HCT116 (cell line): ENCODE measurements at regions not wholly inside any gene's neighbourhood (a gene's known extent, or its start where the extent isn't known, plus 50 kb on each side); places are given as distances from the start of the nearest gene placed in this dataset.

Experiments
- ATAC-seq: fragments of 200-7000 bp; cut with Tn5 transposase; 2 replicates; pipeline ENCODE4 v1.9.1; 2020; ENCODE audit warnings: mild to moderate bottlenecking, moderate library complexity
- BruUV-seq: library from RNA; stranded (reverse); fragments of 400-500 nt; replicated peaks from 2 replicates; lab custom pipeline; 2021; lab: Mats Ljungman, UMichigan
- CTCF ChIA-PET: fragments of 300-600 bp; sonication (Branson Sonifier 250); formaldehyde crosslinking; loops from one replicate; lab custom pipeline; 2021; ENCODE audit warnings: antibody characterized with exemption; lab: Charles Lee
- POLR2A ChIA-PET: fragments of 300-600, 350-600 bp; sonication (Branson Sonifier 250); formaldehyde crosslinking; loops from one replicate; lab custom pipeline; 2021; ENCODE audit warnings: antibody characterized with exemption; lab: Charles Lee
- RAD21 ChIA-PET, 2 experiments: fragments of 300-600 bp; sonication (Branson Sonifier 250); formaldehyde crosslinking; loops; one replicate each; lab custom pipeline; 2023; ENCODE audit warnings: low total read pairs in 2 of 2; ENCODE audit not compliant: uncharacterized antibody in 2 of 2, unreplicated experiment in 2 of 2, low non-redundant PET in 1 of 2; lab: Charles Lee
- DNase-seq: peaks from one replicate; pipeline ENCODE4 v3.0.0-alpha.2; 2010; ENCODE audit warnings: low read depth, low spot score
- H2AFZ ChIP-seq: fragments of 200-600 bp; shearing (Covaris generic), sonication (generic); 2 replicates; pipeline ENCODE4 v1.6.1; 2017; ENCODE audit warnings: low read depth, mixed run types, mixed read lengths, antibody characterized with exemption, low read length; ENCODE audit not compliant: poor library complexity, severe bottlenecking
- H3K27ac ChIP-seq: 2 replicates; pipeline ENCODE4 v1.5.1; 2012; ENCODE audit warnings: low read depth, low read length
- H3K27me3 ChIP-seq: fragments of 200-600 bp; sonication (generic); 2 replicates; pipeline ENCODE4 v1.6.1; 2016; ENCODE audit warnings: mixed run types, low read length, mixed read lengths; ENCODE audit not compliant: insufficient read depth
- H3K36me3 ChIP-seq, 2 experiments: fragments of 200-500 bp in 1 of 2; fragments of 200-600 bp in 1 of 2; sonication (Bioruptor generic) in 1 of 2; sonication (generic) in 1 of 2; 2 replicates each; pipeline versions ENCODE4 v1.5.1 to v1.6.1; 2014 to 2016; ENCODE audit warnings: low read length in 2 of 2, inconsistent platforms in 1 of 2, mixed read lengths in 1 of 2, mixed run types in 1 of 2; ENCODE audit not compliant: insufficient read depth in 2 of 2, control insufficient read depth in 1 of 2
- H3K4me1 ChIP-seq, 2 experiments: fragments of 200-600 bp in 1 of 2; sonication (generic) in 1 of 2; 2 replicates each; pipeline versions ENCODE4 v1.5.1 to v1.6.1; 2012 to 2017; ENCODE audit warnings: low read length in 2 of 2, inconsistent platforms in 1 of 2, mild to moderate bottlenecking in 1 of 2, mixed read lengths in 1 of 2, mixed run types in 1 of 2, moderate library complexity in 1 of 2; ENCODE audit not compliant: insufficient read depth in 2 of 2, control insufficient read depth in 1 of 2
- H3K4me2 ChIP-seq: fragments of 200-600 bp; sonication (generic); 2 replicates; pipeline ENCODE4 v1.6.1; 2017; ENCODE audit warnings: mixed run types, low read length, mixed read lengths
- H3K4me3 ChIP-seq, 2 experiments: fragments of 200-600 bp in 1 of 2; sonication (generic) in 1 of 2; replicated peaks in 1 of 2; 2 replicates each; pipeline ENCODE4 v1.5.1; 2011 to 2016; ENCODE audit warnings: low read length in 2 of 2, control low read depth in 1 of 2, low read depth in 1 of 2, mild to moderate bottlenecking in 1 of 2, mixed read lengths in 1 of 2, mixed run types in 1 of 2
- H3K79me2 ChIP-seq: fragments of 200-600 bp; sonication (generic); 2 replicates; pipeline ENCODE4 v1.6.1; 2017; ENCODE audit warnings: mild to moderate bottlenecking, mixed run types, low read length, moderate library complexity, mixed read lengths; ENCODE audit not compliant: insufficient read depth
- H3K9ac ChIP-seq: fragments of 200-600 bp; sonication (generic); 2 replicates; pipeline ENCODE4 v1.6.1; 2016; ENCODE audit warnings: low read length, mixed read lengths
- H3K9me2 ChIP-seq: fragments of 200-600 bp; sonication (generic), shearing (Covaris generic); 2 replicates; pipeline ENCODE4 v1.6.1; 2017; ENCODE audit warnings: mixed run types, mild to moderate bottlenecking, moderate library complexity; ENCODE audit not compliant: insufficient read depth
- H3K9me3 ChIP-seq, 2 experiments: fragments of 200-500 bp in 1 of 2; fragments of 200-600 bp in 1 of 2; sonication (Bioruptor generic) in 1 of 2; sonication (generic) in 1 of 2; 2 replicates each; pipeline ENCODE4 v1.6.1; 2014 to 2017; ENCODE audit warnings: low read length in 2 of 2, mixed read lengths in 2 of 2, inconsistent platforms in 1 of 2, low read depth in 1 of 2, mild to moderate bottlenecking in 1 of 2, mixed run types in 1 of 2, moderate library complexity in 1 of 2; ENCODE audit not compliant: control insufficient read depth in 1 of 2, insufficient read depth in 1 of 2
- H4K20me1 ChIP-seq: fragments of 200-600 bp; sonication (generic), shearing (Covaris generic); 2 replicates; pipeline ENCODE4 v1.6.1; 2017; ENCODE audit warnings: mixed run types, mild to moderate bottlenecking, moderate library complexity; ENCODE audit not compliant: insufficient read depth
- ATF3 ChIP-seq: IDR thresholded peaks from 2 replicates; pipeline ENCODE4 v1.6.1; 2012
- CBX3 ChIP-seq: IDR thresholded peaks from 2 replicates; pipeline ENCODE4 v1.6.1; 2012; ENCODE audit warnings: low read depth
- CEBPB ChIP-seq: IDR thresholded peaks from 2 replicates; pipeline ENCODE4 v1.6.1; 2012; ENCODE audit warnings: low read depth
- EGR1 ChIP-seq: IDR thresholded peaks from 2 replicates; pipeline ENCODE4 v1.6.1; 2012; ENCODE audit warnings: low read depth
- ELF1 ChIP-seq: IDR thresholded peaks from 2 replicates; pipeline ENCODE4 v1.6.1; 2012; ENCODE audit warnings: low read depth, borderline replicate concordance
- EZH2phosphoT487 ChIP-seq: fragments of 200-600 bp; IDR thresholded peaks from 2 replicates; pipeline ENCODE4 v1.6.1; 2018; ENCODE audit warnings: antibody characterized with exemption, borderline replicate concordance
- POLR2A ChIP-seq: IDR thresholded peaks from 2 replicates; pipeline ENCODE4 v1.7.0; 2011; ENCODE audit warnings: borderline replicate concordance; ENCODE audit not compliant: insufficient read depth, insufficient read length; ENCODE audit errors: extremely low read depth
- POLR2AphosphoS5 ChIP-seq: IDR thresholded peaks from 2 replicates; pipeline ENCODE4 v1.6.1; 2011; ENCODE audit warnings: mild to moderate bottlenecking, low read depth, low read length, moderate library complexity
- RAD21 ChIP-seq: IDR thresholded peaks from 2 replicates; pipeline ENCODE4 v1.6.1; 2012; ENCODE audit warnings: low read depth, mild to moderate bottlenecking
- SIN3A ChIP-seq: IDR thresholded peaks from 2 replicates; pipeline ENCODE4 v1.6.1; 2012; ENCODE audit warnings: low read depth
- SP1 ChIP-seq: IDR thresholded peaks from 2 replicates; pipeline ENCODE4 v1.6.1; 2012; ENCODE audit warnings: low read depth
- SRF ChIP-seq: IDR thresholded peaks from 2 replicates; pipeline ENCODE4 v1.6.1; 2012; ENCODE audit warnings: low read depth
- YY1 ChIP-seq: IDR thresholded peaks from 2 replicates; pipeline ENCODE4 v1.6.1; 2011; ENCODE audit warnings: low read length, low read depth, moderate library complexity, mild to moderate bottlenecking; ENCODE audit not compliant: insufficient replicate concordance; ENCODE audit errors: extremely low read depth
- ZFX ChIP-seq: fragments of 450-650 bp; IDR thresholded peaks from 2 replicates; pipeline ENCODE4 v1.6.1; 2017
- intact Hi-C: fragments of 100-400 bp; cut with micrococcal nuclease; formaldehyde crosslinking; loops from 2 replicates; pipeline ENCODE4 v1.10.0; 2022
- TF ChIP-seq, protein P1 (sequence below): IDR thresholded peaks from 2 replicates; pipeline ENCODE4 v1.6.1; 2012; ENCODE audit warnings: low read depth
- TF ChIP-seq, protein P2 (sequence below): IDR thresholded peaks from 2 replicates; pipeline ENCODE4 v1.6.1; 2012

DNA sequence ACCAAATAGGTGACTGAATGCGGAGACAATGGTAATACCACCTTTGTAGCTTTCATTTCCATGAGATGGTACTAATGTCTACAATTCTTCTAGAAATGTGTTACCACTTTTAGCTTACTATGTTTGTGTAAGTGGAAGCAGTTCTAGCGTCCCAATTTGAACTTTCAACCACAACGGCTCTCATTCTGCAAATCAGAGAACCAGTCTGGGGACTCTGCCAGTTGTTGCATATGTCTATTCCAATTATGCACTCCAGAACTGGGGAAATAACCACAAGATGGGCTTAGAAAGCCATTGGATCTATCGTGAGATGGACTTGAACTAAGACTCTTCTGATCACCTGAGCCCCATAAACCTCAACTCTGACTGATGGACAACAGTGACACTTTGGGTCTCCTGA lies 862.3 kb downstream of the SLITRK1 start (continued):
- no peak for TF ChIP-seq SIN3A
- TF ChIP-seq CEBPB: no peak
- no peak for TF ChIP-seq ELF1
- TF ChIP-seq, all 23 proteins: peak for 0

DNA sequence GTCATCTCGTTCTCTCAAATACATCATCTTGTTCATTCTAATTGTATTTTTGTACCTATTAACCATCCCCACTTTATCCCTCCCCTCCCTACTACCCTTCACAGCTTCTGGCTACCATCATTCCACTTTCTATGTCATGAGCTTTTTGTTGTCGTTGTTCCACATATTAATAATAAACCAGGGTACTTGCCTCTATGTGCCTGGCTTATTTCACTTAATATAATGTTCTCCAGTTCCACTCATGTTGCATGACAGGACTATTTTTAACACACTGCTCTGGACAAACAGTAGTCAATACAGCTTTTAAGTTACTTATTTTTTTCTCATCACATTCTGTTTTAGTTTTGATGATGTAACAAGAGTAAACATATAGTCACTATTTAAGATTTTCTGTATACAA lies 872.3 kb downstream of the SLITRK1 start:
- Histone ChIP-seq H3K27ac (no peak overlapping the region), H2AFZ (no peak overlapping the region), H3K36me3 (no peaks in the 10 kb centered on the region), H3K9me3 (no peaks in the 10 kb centered on the region), H3K9ac (no peak overlapping the region), H3K4me2 (no peak overlapping the region), H3K4me1 (no peaks in the 10 kb centered on the region), H4K20me1 (no peaks in the 10 kb centered on the region), H3K4me3 (no peak overlapping the region), H3K9me2 (no peaks in the 10 kb centered on the region), H3K27me3 (no peaks in the 10 kb centered on the region), H3K79me2 (no peaks in the 10 kb centered on the region)
- ATAC-seq (no peak), DNase-seq (no peak)
- intact Hi-C loops: no loop called here
- ChIA-PET RAD21 (no interaction called here), CTCF (no interaction called here), POLR2A (no interaction called here)
- TF ChIP-seq SP1 (no peak), POLR2AphosphoS5 (no peak), CBX3 (no peak), EGR1 (no peak), RAD21 (no peak), SRF (no peak), ZFX (no peak), ATF3 (no peak), POLR2A (no peak), CEBPB (no peak), YY1 (no peak), SIN3A (no peak), EZH2phosphoT487 (no peak)
- TF ChIP-seq, protein P1, sequence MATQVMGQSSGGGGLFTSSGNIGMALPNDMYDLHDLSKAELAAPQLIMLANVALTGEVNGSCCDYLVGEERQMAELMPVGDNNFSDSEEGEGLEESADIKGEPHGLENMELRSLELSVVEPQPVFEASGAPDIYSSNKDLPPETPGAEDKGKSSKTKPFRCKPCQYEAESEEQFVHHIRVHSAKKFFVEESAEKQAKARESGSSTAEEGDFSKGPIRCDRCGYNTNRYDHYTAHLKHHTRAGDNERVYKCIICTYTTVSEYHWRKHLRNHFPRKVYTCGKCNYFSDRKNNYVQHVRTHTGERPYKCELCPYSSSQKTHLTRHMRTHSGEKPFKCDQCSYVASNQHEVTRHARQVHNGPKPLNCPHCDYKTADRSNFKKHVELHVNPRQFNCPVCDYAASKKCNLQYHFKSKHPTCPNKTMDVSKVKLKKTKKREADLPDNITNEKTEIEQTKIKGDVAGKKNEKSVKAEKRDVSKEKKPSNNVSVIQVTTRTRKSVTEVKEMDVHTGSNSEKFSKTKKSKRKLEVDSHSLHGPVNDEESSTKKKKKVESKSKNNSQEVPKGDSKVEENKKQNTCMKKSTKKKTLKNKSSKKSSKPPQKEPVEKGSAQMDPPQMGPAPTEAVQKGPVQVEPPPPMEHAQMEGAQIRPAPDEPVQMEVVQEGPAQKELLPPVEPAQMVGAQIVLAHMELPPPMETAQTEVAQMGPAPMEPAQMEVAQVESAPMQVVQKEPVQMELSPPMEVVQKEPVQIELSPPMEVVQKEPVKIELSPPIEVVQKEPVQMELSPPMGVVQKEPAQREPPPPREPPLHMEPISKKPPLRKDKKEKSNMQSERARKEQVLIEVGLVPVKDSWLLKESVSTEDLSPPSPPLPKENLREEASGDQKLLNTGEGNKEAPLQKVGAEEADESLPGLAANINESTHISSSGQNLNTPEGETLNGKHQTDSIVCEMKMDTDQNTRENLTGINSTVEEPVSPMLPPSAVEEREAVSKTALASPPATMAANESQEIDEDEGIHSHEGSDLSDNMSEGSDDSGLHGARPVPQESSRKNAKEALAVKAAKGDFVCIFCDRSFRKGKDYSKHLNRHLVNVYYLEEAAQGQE: no peak
- TF ChIP-seq, protein P2, sequence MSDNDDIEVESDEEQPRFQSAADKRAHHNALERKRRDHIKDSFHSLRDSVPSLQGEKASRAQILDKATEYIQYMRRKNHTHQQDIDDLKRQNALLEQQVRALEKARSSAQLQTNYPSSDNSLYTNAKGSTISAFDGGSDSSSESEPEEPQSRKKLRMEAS: no peak
- BruUV-seq: no TSS peak
